SK-N-SH (cell line): ENCODE measurements at regions not wholly inside any gene's neighbourhood (a gene's known extent, or its start where the extent isn't known, plus 50 kb on each side); places are given as distances from the start of the nearest gene placed in this dataset.

ENCODE experiments used
- EP300 ChIP-seq, 2 experiments: IDR thresholded peaks; 2 replicates each; pipeline versions ENCODE4 v1.4.0 to v1.6.1; 2012; ENCODE audit warnings: borderline replicate concordance in 1 of 2, low read depth in 1 of 2, low read length in 1 of 2
- EZH2phosphoT487 ChIP-seq: fragments of 200-600 bp; sonication (generic); IDR thresholded peaks from 2 replicates; pipeline ENCODE4 v1.6.1; 2017; ENCODE audit warnings: low read depth, mixed run types, mild to moderate bottlenecking, antibody characterized with exemption, moderate library complexity, borderline replicate concordance
- GABPA ChIP-seq: IDR thresholded peaks from 2 replicates; pipeline ENCODE4 v1.4.0; 2012; ENCODE audit warnings: low read depth, mild to moderate bottlenecking
- POLR2AphosphoS5 ChIP-seq: IDR thresholded peaks from 2 replicates; pipeline ENCODE4 v1.6.1; 2012; ENCODE audit warnings: low read depth, low read length
- RCOR1 ChIP-seq: fragments of 150-350 bp; IDR thresholded peaks from 2 replicates; pipeline ENCODE4 v1.6.1; 2017; ENCODE audit warnings: antibody characterized with exemption, low read length
- SIN3A ChIP-seq: IDR thresholded peaks from 2 replicates; pipeline ENCODE4 v1.6.1; 2012; ENCODE audit warnings: low read depth, mild to moderate bottlenecking, low read length, moderate library complexity, borderline replicate concordance
- SMC3 ChIP-seq: IDR thresholded peaks from 2 replicates; pipeline ENCODE4 v1.6.1; 2012; ENCODE audit warnings: low read depth, low read length, improper control_type of control experiment
- TCF12 ChIP-seq: IDR thresholded peaks from 2 replicates; pipeline ENCODE4 v1.4.0; 2012
- YY1 ChIP-seq: IDR thresholded peaks from 2 replicates; pipeline ENCODE4 v1.4.0; 2012; ENCODE audit warnings: low read depth, mild to moderate bottlenecking
- TF ChIP-seq, protein P1 (sequence below): fragments of 200-600 bp; sonication (generic); IDR thresholded peaks from 2 replicates; pipeline ENCODE4 v1.6.1; 2017; ENCODE audit warnings: antibody characterized with exemption, mild to moderate bottlenecking, moderate library complexity
- TF ChIP-seq, protein P2 (sequence below): IDR thresholded peaks from 2 replicates; pipeline ENCODE4 v1.4.0; 2012; ENCODE audit warnings: low read depth, borderline replicate concordance
- TF ChIP-seq, protein P3 (sequence below): fragments of 150-350 bp; IDR thresholded peaks from 2 replicates; pipeline ENCODE4 v1.6.1; 2017; ENCODE audit warnings: antibody characterized with exemption, low read length, low read depth, borderline replicate concordance
- TF ChIP-seq, protein P4 (sequence below): IDR thresholded peaks from 2 replicates; pipeline ENCODE4 v1.6.1; 2012; ENCODE audit warnings: mild to moderate bottlenecking, low read depth, low read length, moderate library complexity

DNA sequence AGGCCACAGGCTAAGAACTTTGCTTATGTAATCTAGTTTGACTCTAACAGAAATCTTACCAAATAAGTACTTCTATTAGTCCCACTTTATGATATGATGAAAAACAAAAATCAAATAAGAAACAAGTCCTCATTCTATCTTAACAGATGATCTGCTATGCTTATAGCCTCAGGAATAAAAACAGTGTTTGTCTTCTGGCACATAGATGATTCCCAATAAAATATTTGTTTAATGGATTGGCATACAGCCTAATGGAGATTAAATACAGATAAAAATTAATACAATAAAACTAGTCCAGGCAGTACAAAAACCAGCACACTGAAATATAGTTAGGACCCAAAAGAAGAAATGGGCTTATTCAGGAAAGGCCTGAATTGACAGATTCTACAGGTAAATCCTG is 971.4 kb upstream of the WWC1 start:
- TF ChIP-seq SMC3 (no peak), POLR2AphosphoS5 (no peak), EZH2phosphoT487 (no peak), TCF12 (no peak), YY1 (no peak), SIN3A (no peak), RCOR1 (no peak), GABPA (no peak), EP300 (IDR thresholded peaks at IDR 0.05; ENCODE audit: borderline replicate concordance in 1 of 2, low read depth in 1 of 2, low read length in 1 of 2) (peak in 1 of 2 experiments; percentile 63; a peak in 1 of 4 replicates)
- TF ChIP-seq, protein P1, sequence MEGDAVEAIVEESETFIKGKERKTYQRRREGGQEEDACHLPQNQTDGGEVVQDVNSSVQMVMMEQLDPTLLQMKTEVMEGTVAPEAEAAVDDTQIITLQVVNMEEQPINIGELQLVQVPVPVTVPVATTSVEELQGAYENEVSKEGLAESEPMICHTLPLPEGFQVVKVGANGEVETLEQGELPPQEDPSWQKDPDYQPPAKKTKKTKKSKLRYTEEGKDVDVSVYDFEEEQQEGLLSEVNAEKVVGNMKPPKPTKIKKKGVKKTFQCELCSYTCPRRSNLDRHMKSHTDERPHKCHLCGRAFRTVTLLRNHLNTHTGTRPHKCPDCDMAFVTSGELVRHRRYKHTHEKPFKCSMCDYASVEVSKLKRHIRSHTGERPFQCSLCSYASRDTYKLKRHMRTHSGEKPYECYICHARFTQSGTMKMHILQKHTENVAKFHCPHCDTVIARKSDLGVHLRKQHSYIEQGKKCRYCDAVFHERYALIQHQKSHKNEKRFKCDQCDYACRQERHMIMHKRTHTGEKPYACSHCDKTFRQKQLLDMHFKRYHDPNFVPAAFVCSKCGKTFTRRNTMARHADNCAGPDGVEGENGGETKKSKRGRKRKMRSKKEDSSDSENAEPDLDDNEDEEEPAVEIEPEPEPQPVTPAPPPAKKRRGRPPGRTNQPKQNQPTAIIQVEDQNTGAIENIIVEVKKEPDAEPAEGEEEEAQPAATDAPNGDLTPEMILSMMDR: no peak
- TF ChIP-seq, protein P2, sequence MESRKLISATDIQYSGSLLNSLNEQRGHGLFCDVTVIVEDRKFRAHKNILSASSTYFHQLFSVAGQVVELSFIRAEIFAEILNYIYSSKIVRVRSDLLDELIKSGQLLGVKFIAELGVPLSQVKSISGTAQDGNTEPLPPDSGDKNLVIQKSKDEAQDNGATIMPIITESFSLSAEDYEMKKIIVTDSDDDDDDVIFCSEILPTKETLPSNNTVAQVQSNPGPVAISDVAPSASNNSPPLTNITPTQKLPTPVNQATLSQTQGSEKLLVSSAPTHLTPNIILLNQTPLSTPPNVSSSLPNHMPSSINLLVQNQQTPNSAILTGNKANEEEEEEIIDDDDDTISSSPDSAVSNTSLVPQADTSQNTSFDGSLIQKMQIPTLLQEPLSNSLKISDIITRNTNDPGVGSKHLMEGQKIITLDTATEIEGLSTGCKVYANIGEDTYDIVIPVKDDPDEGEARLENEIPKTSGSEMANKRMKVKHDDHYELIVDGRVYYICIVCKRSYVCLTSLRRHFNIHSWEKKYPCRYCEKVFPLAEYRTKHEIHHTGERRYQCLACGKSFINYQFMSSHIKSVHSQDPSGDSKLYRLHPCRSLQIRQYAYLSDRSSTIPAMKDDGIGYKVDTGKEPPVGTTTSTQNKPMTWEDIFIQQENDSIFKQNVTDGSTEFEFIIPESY: no peak
- TF ChIP-seq, protein P3, sequence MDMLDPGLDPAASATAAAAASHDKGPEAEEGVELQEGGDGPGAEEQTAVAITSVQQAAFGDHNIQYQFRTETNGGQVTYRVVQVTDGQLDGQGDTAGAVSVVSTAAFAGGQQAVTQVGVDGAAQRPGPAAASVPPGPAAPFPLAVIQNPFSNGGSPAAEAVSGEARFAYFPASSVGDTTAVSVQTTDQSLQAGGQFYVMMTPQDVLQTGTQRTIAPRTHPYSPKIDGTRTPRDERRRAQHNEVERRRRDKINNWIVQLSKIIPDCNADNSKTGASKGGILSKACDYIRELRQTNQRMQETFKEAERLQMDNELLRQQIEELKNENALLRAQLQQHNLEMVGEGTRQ: no peak
- TF ChIP-seq, protein P4, sequence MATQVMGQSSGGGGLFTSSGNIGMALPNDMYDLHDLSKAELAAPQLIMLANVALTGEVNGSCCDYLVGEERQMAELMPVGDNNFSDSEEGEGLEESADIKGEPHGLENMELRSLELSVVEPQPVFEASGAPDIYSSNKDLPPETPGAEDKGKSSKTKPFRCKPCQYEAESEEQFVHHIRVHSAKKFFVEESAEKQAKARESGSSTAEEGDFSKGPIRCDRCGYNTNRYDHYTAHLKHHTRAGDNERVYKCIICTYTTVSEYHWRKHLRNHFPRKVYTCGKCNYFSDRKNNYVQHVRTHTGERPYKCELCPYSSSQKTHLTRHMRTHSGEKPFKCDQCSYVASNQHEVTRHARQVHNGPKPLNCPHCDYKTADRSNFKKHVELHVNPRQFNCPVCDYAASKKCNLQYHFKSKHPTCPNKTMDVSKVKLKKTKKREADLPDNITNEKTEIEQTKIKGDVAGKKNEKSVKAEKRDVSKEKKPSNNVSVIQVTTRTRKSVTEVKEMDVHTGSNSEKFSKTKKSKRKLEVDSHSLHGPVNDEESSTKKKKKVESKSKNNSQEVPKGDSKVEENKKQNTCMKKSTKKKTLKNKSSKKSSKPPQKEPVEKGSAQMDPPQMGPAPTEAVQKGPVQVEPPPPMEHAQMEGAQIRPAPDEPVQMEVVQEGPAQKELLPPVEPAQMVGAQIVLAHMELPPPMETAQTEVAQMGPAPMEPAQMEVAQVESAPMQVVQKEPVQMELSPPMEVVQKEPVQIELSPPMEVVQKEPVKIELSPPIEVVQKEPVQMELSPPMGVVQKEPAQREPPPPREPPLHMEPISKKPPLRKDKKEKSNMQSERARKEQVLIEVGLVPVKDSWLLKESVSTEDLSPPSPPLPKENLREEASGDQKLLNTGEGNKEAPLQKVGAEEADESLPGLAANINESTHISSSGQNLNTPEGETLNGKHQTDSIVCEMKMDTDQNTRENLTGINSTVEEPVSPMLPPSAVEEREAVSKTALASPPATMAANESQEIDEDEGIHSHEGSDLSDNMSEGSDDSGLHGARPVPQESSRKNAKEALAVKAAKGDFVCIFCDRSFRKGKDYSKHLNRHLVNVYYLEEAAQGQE: no peak
